Colonic mucosa (tissue), 4 donors: ENCODE measurements at regions not wholly inside any gene's neighbourhood (a gene's known extent, or its start where the extent isn't known, plus 50 kb on each side); places are given as distances from the start of the nearest gene placed in this dataset.

ENCODE experiments used
- DNase-seq: peaks from one replicate; pipeline ENCODE4 v3.0.0-alpha.2; 2020
- H3K27ac ChIP-seq: fragments of 200-600 bp; one replicate; pipeline ENCODE4 v1.8.0; 2021
- H3K27me3 ChIP-seq: fragments of 200-600 bp; one replicate; pipeline ENCODE4 v1.8.0; 2021
- H3K36me3 ChIP-seq: fragments of 200-600 bp; one replicate; pipeline ENCODE4 v1.8.0; 2021
- H3K4me1 ChIP-seq: fragments of 200-600 bp; one replicate; pipeline ENCODE4 v1.8.0; 2021; ENCODE audit warnings: mild to moderate bottlenecking
- H3K4me3 ChIP-seq: fragments of 200-600 bp; one replicate; pipeline ENCODE4 v1.8.0; 2021
- H3K9ac ChIP-seq, 2 donors: one replicate each; pipeline ENCODE4 v1.7.0; 2013; ENCODE audit warnings: control low read depth in 2 of 2, low read depth in 2 of 2, low read length in 2 of 2
- H3K9me3 ChIP-seq: fragments of 200-600 bp; one replicate; pipeline ENCODE4 v1.8.0; 2021
- CTCF ChIP-seq: fragments of 200-600 bp; IDR thresholded peaks from one replicate; pipeline ENCODE4 v1.8.0; 2022; ENCODE audit warnings: antibody characterized with exemption, mild to moderate bottlenecking
- intact Hi-C: fragments of 100-400 bp; cut with DNase I; formaldehyde crosslinking; loops from one replicate; pipeline ENCODE4 v1.14.1; 2022
- donor health status: healthy.
- donor health status: DM: no; HTN: no; CAD: no.
- donor health status: DM: no; HTN: no; CAD: no.

GRCh38 chr6:92566632-92567031 lies 852.7 kb downstream of the EPHA7 start:
- no peak for TF ChIP-seq CTCF
- Histone ChIP-seq H3K36me3 (no peaks in the 10 kb centered on the region), H3K27ac (no peak overlapping the region), H3K9me3 (no peaks in the 10 kb centered on the region), H3K9ac (no peak overlapping the region), H3K27me3 (no peaks in the 10 kb centered on the region), H3K4me1 (no peaks in the 10 kb centered on the region), H3K4me3 (no peak overlapping the region)
- intact Hi-C loops: no loop called here
- no peak for DNase-seq

GRCh38 chr6:92564376-92564775 lies 855.0 kb downstream of the EPHA7 start:
- H3K36me3 ChIP-seq: no peaks in the 10 kb centered on the region
- no peak for TF ChIP-seq CTCF

GRCh38 chr6:92559611-92560010 lies 859.7 kb downstream of the EPHA7 start:
- DNase-seq: no peak

More at GRCh38 chr6:92564376-92564775, 855.0 kb downstream of the EPHA7 start:
- DNase-seq: no peak
- Histone ChIP-seq H3K27ac (no peak overlapping the region), H3K9ac (no peak overlapping the region), H3K9me3 (no peaks in the 10 kb centered on the region), H3K4me1 (no peaks in the 10 kb centered on the region), H3K27me3 (no peaks in the 10 kb centered on the region), H3K4me3 (no peak overlapping the region)
- intact Hi-C loops: no loop called here

GRCh38 chr6:92559003-92559402 lies 860.4 kb downstream of the EPHA7 start:
- no peak overlapping the region for H3K9ac ChIP-seq
- no peak for DNase-seq
- H3K27me3 ChIP-seq: no peaks in the 10 kb centered on the region
- no peak overlapping the region for H3K4me3 ChIP-seq
- TF ChIP-seq CTCF: no peak
- H3K27ac ChIP-seq: no peak overlapping the region
- intact Hi-C loops: no loop called here
- H3K36me3 ChIP-seq: no peaks in the 10 kb centered on the region
- no peaks in the 10 kb centered on the region for H3K9me3 ChIP-seq
- H3K4me1 ChIP-seq: no peaks in the 10 kb centered on the region

More at GRCh38 chr6:92559611-92560010, 859.7 kb downstream of the EPHA7 start:
- Histone ChIP-seq H3K9me3 (no peaks in the 10 kb centered on the region), H3K36me3 (no peaks in the 10 kb centered on the region), H3K4me3 (no peak overlapping the region), H3K4me1 (no peaks in the 10 kb centered on the region), H3K27ac (no peak overlapping the region), H3K27me3 (no peaks in the 10 kb centered on the region), H3K9ac (no peak overlapping the region)
- no peak for TF ChIP-seq CTCF
- intact Hi-C loops: no loop called here

GRCh38 chr6:92550501-92550900 lies 868.9 kb downstream of the EPHA7 start:
- intact Hi-C loops: no loop called here
- no peak overlapping the region for H3K9ac ChIP-seq
- H3K27me3 ChIP-seq: no peaks in the 10 kb centered on the region
- H3K27ac ChIP-seq: no peak overlapping the region
- H3K4me1 ChIP-seq: no peaks in the 10 kb centered on the region
- H3K4me3 ChIP-seq: no peak overlapping the region
- TF ChIP-seq CTCF: no peak
- H3K9me3 ChIP-seq: no peaks in the 10 kb centered on the region
- no peak for DNase-seq
- no peaks in the 10 kb centered on the region for H3K36me3 ChIP-seq

- no peaks in the 10 kb centered on the region for H3K27me3 ChIP-seq
- H3K9ac ChIP-seq: no peak overlapping the region
- H3K4me1 ChIP-seq: no peaks in the 10 kb centered on the region
- no peak overlapping the region for H3K4me3 ChIP-seq
- H3K27ac ChIP-seq: no peak overlapping the region
- intact Hi-C loops: no loop called here
- H3K36me3 ChIP-seq: no peaks in the 10 kb centered on the region
- H3K9me3 ChIP-seq: no peaks in the 10 kb centered on the region
- no peak for DNase-seq
- no peak for TF ChIP-seq CTCF
Observed at GRCh38 chr6:92545861-92546260, 873.5 kb downstream of the EPHA7 start.
